Upper lobe of left lung (tissue), 6 donors: ENCODE measurements at regions not wholly inside any gene's neighbourhood (a gene's known extent, or its start where the extent isn't known, plus 50 kb on each side); places are given as distances from the start of the nearest gene placed in this dataset.

Experiments
- ATAC-seq, 2 donors: fragments of 200-7000 bp; cut with Tn5 transposase; one replicate each; pipeline ENCODE4 v1.9.1; 2022; ENCODE audit warnings: mild to moderate bottlenecking in 2 of 2, moderate library complexity in 2 of 2; ENCODE audit not compliant: low FRiP score in 2 of 2
- DNase-seq, 2 donors: peaks; one replicate each; pipeline ENCODE4 v3.0.0-alpha.2; 2019 to 2020
- H3K27ac ChIP-seq, 4 donors: fragments of 200-600 bp; sonication (generic); one replicate each; pipeline ENCODE4 v1.5.1; 2016 to 2019
- H3K27me3 ChIP-seq, 4 donors: fragments of 200-600 bp; sonication (generic); one replicate each; pipeline ENCODE4 v1.5.1; 2017 to 2019
- H3K36me3 ChIP-seq, 4 donors: fragments of 200-600 bp; sonication (generic); one replicate each; pipeline ENCODE4 v1.5.1; 2016 to 2019
- H3K4me1 ChIP-seq, 4 donors: fragments of 200-600 bp; sonication (generic); one replicate each; pipeline ENCODE4 v1.5.1; 2018 to 2019
- H3K4me3 ChIP-seq, 4 donors: fragments of 200-600 bp; sonication (generic); one replicate each; pipeline ENCODE4 v1.5.1; 2017 to 2019; ENCODE audit warnings: mild to moderate bottlenecking in 2 of 4, moderate library complexity in 1 of 4
- H3K9me3 ChIP-seq, 4 donors: fragments of 200-600 bp; sonication (generic); one replicate each; pipeline ENCODE4 v1.5.1; 2018 to 2019
- EP300 ChIP-seq, 4 donors: sonication (generic); formaldehyde crosslinking; IDR thresholded peaks; one replicate each; pipeline ENCODE4 v1.5.1; 2017; ENCODE audit warnings: antibody characterized with exemption in 4 of 4, control low read depth in 2 of 4
- POLR2A ChIP-seq, 4 donors: fragments of 450-650 bp; IDR thresholded peaks; one replicate each; pipeline ENCODE4 v1.5.1; 2016 to 2017; ENCODE audit warnings: antibody characterized with exemption in 4 of 4, mild to moderate bottlenecking in 2 of 4
- POLR2AphosphoS5 ChIP-seq, 2 donors: sonication (generic); formaldehyde crosslinking; IDR thresholded peaks; one replicate each; pipeline ENCODE4 v1.5.1; 2017; ENCODE audit warnings: antibody characterized with exemption in 2 of 2
- WGBS, 2 donors: methylation state at CpG; one replicate each; pipeline ENCODE4 v1.1.5; 2017 to 2018; 5-methylcytosine and 5-hydroxymethylcytosine counted together
- TF ChIP-seq, protein P1 (sequence below), 6 experiments: fragments of 450-650 bp in 4 of 6; fragments of 200-600 bp in 2 of 6; sonication (generic) in 2 of 6; IDR thresholded peaks; one replicate each; pipeline ENCODE4 v1.5.1; 2016 to 2019; ENCODE audit warnings: antibody characterized with exemption in 6 of 6
- donor health status: DM: no; HTN: no; CAD: no; lungs with moderate emphysema.
- donor health status: DM: no; HTN: yes; CAD: no; lungs with severe emphysema.

DNA sequence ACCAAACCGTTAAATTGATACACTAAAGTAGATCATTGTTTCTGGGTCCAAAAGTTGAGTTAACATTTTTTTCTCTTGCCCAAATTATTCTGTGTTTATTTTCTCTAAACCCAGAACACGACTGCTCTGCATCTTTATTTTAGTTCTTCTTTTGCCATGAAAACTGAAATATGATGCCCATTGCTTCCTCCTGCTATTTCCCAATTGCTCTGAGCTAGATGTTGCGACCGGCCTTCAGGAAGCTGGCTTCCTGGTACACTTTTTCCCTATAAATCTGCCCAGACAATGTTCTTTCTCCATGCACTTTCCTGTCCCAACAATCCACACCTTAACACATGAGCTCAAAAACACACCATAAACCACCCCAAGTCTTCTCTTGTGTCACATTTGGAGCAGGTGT, 501.4 kb downstream of the FBXO15 start:
- Histone ChIP-seq H3K4me1 (no peaks in the 10 kb centered on the region), H3K36me3 (no peaks in the 10 kb centered on the region), H3K27me3 (no peaks in the 10 kb centered on the region), H3K27ac (no peak overlapping the region), H3K4me3 (no peak overlapping the region), H3K9me3 (no peaks in the 10 kb centered on the region)
- no peak for DNase-seq
- no peak for ATAC-seq
- WGBS, 2 donors, result 26 to 44% methylated on average over 4 of the region's 4 CpGs
- TF ChIP-seq POLR2AphosphoS5 (IDR thresholded peaks at IDR 0.05) (no peak), EP300 (IDR thresholded peaks at IDR 0.05) (no peak), POLR2A (IDR thresholded peaks at IDR 0.05) (no peak)
- TF ChIP-seq, protein P1, sequence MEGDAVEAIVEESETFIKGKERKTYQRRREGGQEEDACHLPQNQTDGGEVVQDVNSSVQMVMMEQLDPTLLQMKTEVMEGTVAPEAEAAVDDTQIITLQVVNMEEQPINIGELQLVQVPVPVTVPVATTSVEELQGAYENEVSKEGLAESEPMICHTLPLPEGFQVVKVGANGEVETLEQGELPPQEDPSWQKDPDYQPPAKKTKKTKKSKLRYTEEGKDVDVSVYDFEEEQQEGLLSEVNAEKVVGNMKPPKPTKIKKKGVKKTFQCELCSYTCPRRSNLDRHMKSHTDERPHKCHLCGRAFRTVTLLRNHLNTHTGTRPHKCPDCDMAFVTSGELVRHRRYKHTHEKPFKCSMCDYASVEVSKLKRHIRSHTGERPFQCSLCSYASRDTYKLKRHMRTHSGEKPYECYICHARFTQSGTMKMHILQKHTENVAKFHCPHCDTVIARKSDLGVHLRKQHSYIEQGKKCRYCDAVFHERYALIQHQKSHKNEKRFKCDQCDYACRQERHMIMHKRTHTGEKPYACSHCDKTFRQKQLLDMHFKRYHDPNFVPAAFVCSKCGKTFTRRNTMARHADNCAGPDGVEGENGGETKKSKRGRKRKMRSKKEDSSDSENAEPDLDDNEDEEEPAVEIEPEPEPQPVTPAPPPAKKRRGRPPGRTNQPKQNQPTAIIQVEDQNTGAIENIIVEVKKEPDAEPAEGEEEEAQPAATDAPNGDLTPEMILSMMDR (IDR thresholded peaks at IDR 0.05), result no peak

GRCh38 chr18:73645160-73645715, 502.4 kb downstream of the FBXO15 start:
- TF ChIP-seq EP300 (IDR thresholded peaks at IDR 0.05) (no peak), POLR2AphosphoS5 (IDR thresholded peaks at IDR 0.05) (no peak), POLR2A (IDR thresholded peaks at IDR 0.05) (no peak)
- TF ChIP-seq, protein P1 (IDR thresholded peaks at IDR 0.05), result no peak
- Histone ChIP-seq H3K27ac (no peak overlapping the region), H3K27me3 (no peaks in the 10 kb centered on the region), H3K4me3 (no peak overlapping the region), H3K4me1 (no peaks in the 10 kb centered on the region), H3K9me3 (no peaks in the 10 kb centered on the region), H3K36me3 (no peaks in the 10 kb centered on the region)
- WGBS, 2 donors, result 80 to 83% methylated on average over 2 of the region's 2 CpGs
- DNase-seq (no peak), ATAC-seq (no peak)

- DNase-seq, result no peak
- TF ChIP-seq, protein P1 (IDR thresholded peaks at IDR 0.05), result no peak
- TF ChIP-seq POLR2AphosphoS5 (IDR thresholded peaks at IDR 0.05) (no peak), POLR2A (IDR thresholded peaks at IDR 0.05) (no peak), EP300 (IDR thresholded peaks at IDR 0.05) (no peak)
- no peak overlapping the region for H3K4me3 ChIP-seq
- H3K9me3 ChIP-seq, result no peaks in the 10 kb centered on the region
- no peaks in the 10 kb centered on the region for H3K4me1 ChIP-seq
- ATAC-seq, result no peak
- no peaks in the 10 kb centered on the region for H3K36me3 ChIP-seq
- no peaks in the 10 kb centered on the region for H3K27me3 ChIP-seq
- no peak overlapping the region for H3K27ac ChIP-seq
- WGBS, 2 donors, result 82 to 90% methylated on average over 6 of the region's 6 CpGs
These were observed 507.8 kb downstream of the FBXO15 start for GRCh38 chr18:73639788-73640187.

DNA sequence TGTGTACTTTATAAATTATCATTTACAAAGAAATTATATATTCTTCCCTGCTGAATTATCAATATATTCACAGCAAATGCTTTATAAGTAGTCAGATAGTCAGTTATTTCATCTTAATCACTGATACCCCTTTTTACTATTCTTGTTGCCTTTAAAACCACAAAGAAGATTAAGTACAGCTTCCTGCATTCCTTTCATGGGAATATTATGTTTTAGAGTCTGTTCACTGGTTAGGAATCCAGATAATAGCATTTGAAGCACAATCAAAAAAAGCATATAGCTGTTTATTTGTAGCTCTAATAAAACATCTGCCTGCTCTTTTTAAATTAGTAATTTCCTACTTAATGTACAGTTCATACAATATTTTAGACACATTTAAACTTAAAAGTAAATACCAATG, 508.9 kb downstream of the FBXO15 start:
- ATAC-seq (no peak), DNase-seq (no peak)
- Histone ChIP-seq H3K4me1 (no peaks in the 10 kb centered on the region), H3K36me3 (no peaks in the 10 kb centered on the region), H3K4me3 (no peak overlapping the region), H3K9me3 (no peaks in the 10 kb centered on the region), H3K27ac (no peak overlapping the region), H3K27me3 (no peaks in the 10 kb centered on the region)
- TF ChIP-seq POLR2AphosphoS5 (IDR thresholded peaks at IDR 0.05) (no peak), POLR2A (IDR thresholded peaks at IDR 0.05) (no peak), EP300 (IDR thresholded peaks at IDR 0.05) (no peak)
- TF ChIP-seq, protein P1 (IDR thresholded peaks at IDR 0.05), result no peak

- Histone ChIP-seq H3K4me3 (no peak overlapping the region), H3K4me1 (no peaks in the 10 kb centered on the region), H3K27me3 (no peaks in the 10 kb centered on the region), H3K27ac (no peak overlapping the region), H3K9me3 (no peaks in the 10 kb centered on the region), H3K36me3 (no peaks in the 10 kb centered on the region)
- TF ChIP-seq, protein P1 (IDR thresholded peaks at IDR 0.05), result no peak
- TF ChIP-seq POLR2AphosphoS5 (IDR thresholded peaks at IDR 0.05), result no peak
- TF ChIP-seq POLR2A (IDR thresholded peaks at IDR 0.05), result no peak
- no peak for TF ChIP-seq EP300 (IDR thresholded peaks at IDR 0.05)
- ATAC-seq (no peak), DNase-seq (no peak)
- 64 to 79% methylated on average over 2 of the region's 2 CpGs for WGBS, 2 donors
These were observed 511.3 kb downstream of the FBXO15 start for GRCh38 chr18:73636355-73636754.
